Hypothalamus (tissue), 51 donors: ENCODE measurements at regions not wholly inside any gene's neighbourhood (a gene's known extent, or its start where the extent isn't known, plus 50 kb on each side); places are given as distances from the start of the nearest gene placed in this dataset.
A peak's percentile ranks its signal among the peaks of the same experiment; 100 is the strongest.

Experiments used
- DNase-seq, 51 donors: peaks; one replicate each; lab custom pipeline; 2025; lab: John Stamatoyannopoulos, UW

- DNase-seq = no peak
These were observed 221.8 kb downstream of the ANKRD60 start for GRCh38 chr20:58006346-58007316.

GRCh38 chr20:58005581-58006345 is 222.7 kb downstream of the ANKRD60 start:
- DNase-seq = no peak

- DNase-seq = no peak
These were observed 223.6 kb downstream of the ANKRD60 start for GRCh38 chr20:58004900-58005299.

- DNase-seq = no peak
These were observed 224.3 kb downstream of the ANKRD60 start for GRCh38 chr20:58004146-58004545.

- no peak for DNase-seq
These were observed 224.9 kb downstream of the ANKRD60 start for GRCh38 chr20:58003525-58003924.

GRCh38 chr20:58002901-58003300 is 225.6 kb downstream of the ANKRD60 start:
- DNase-seq = no peak

- no peak for DNase-seq
These were observed 226.5 kb downstream of the ANKRD60 start for GRCh38 chr20:58001946-58002345.

GRCh38 chr20:58001381-58001780 is 227.1 kb downstream of the ANKRD60 start:
- DNase-seq = no peak

- DNase-seq = no peak
These were observed 227.6 kb downstream of the ANKRD60 start for GRCh38 chr20:58000861-58001260.

- DNase-seq = peak in 3 of 51 donors; percentile 12 to 64 (median 18)
These were observed 228.9 kb downstream of the ANKRD60 start for GRCh38 chr20:57999465-58000111.

- DNase-seq = no peak
These were observed 229.4 kb downstream of the ANKRD60 start for GRCh38 chr20:57998981-57999464.

GRCh38 chr20:57998276-57998675 is 230.2 kb downstream of the ANKRD60 start:
- no peak for DNase-seq

- DNase-seq = no peak
These were observed 231.2 kb downstream of the ANKRD60 start for GRCh38 chr20:57996936-57997890.

GRCh38 chr20:57996465-57996864 is 232.0 kb downstream of the ANKRD60 start:
- DNase-seq = no peak

GRCh38 chr20:57995381-57995977 is 233.0 kb downstream of the ANKRD60 start:
- DNase-seq = no peak

GRCh38 chr20:57993716-57994431 is 234.6 kb downstream of the ANKRD60 start:
- DNase-seq = no peak

GRCh38 chr20:57991211-57991881 is 237.1 kb downstream of the ANKRD60 start:
- DNase-seq = no peak

- DNase-seq = no peak
These were observed 238.0 kb downstream of the ANKRD60 start for GRCh38 chr20:57990396-57990987.
